Body of pancreas (tissue), 4 donors: ENCODE measurements at regions not wholly inside any gene's neighbourhood (a gene's known extent, or its start where the extent isn't known, plus 50 kb on each side); places are given as distances from the start of the nearest gene placed in this dataset.

Source experiments
- CTCF ChIP-seq, 7 experiments: fragments of 450-650 bp in 4 of 7; fragments of 200-600 bp in 3 of 7; sonication (generic) in 3 of 7; IDR thresholded peaks; one replicate each; pipeline ENCODE4 v1.5.1; 2016 to 2019; ENCODE audit warnings: antibody characterized with exemption in 7 of 7
- POLR2A ChIP-seq, 3 donors: fragments of 450-650 bp; IDR thresholded peaks; one replicate each; pipeline ENCODE4 v1.6.1; 2016; ENCODE audit warnings: antibody characterized with exemption in 3 of 3, mild to moderate bottlenecking in 2 of 3

GRCh38 chr14:95388699-95389098 is 69.0 kb upstream of the CLMN start:
- TF ChIP-seq CTCF (IDR thresholded peaks at IDR 0.05) = no peak
- TF ChIP-seq POLR2A (IDR thresholded peaks at IDR 0.05) = no peak
